Epithelial cell of proximal tubule (primary cell): ENCODE measurements at regions not wholly inside any gene's neighbourhood (a gene's known extent, or its start where the extent isn't known, plus 50 kb on each side); places are given as distances from the start of the nearest gene placed in this dataset.

Source experiments
- DNase-seq: peaks from one replicate; pipeline ENCODE4 v3.0.0-alpha.2; 2011; ENCODE audit warnings: low read depth
- H3K4me3 ChIP-seq: 2 replicates; pipeline ENCODE4 v1.5.1; 2011; ENCODE audit warnings: low read depth, mild to moderate bottlenecking, low read length
- CTCF ChIP-seq: conservative IDR thresholded peaks from 2 replicates; pipeline ENCODE4 v1.5.1; 2012; ENCODE audit warnings: low read depth, mild to moderate bottlenecking, low read length

- no peak for DNase-seq
- H3K4me3 ChIP-seq: no peak overlapping the region
- no peak for TF ChIP-seq CTCF
Observed at GRCh38 chrX:63929608-63930007, 144.6 kb upstream of the ARHGEF9 start.

- TF ChIP-seq CTCF: no peak
- DNase-seq: no peak
- H3K4me3 ChIP-seq: no peak overlapping the region
Observed at GRCh38 chrX:63927848-63928247, 142.8 kb upstream of the ARHGEF9 start.

GRCh38 chrX:63922221-63922620 is 137.2 kb upstream of the ARHGEF9 start:
- H3K4me3 ChIP-seq: no peak overlapping the region
- peak; percentile 1 for DNase-seq
- TF ChIP-seq CTCF: no peak

GRCh38 chrX:63920875-63921274 is 135.9 kb upstream of the ARHGEF9 start:
- no peak for TF ChIP-seq CTCF
- no peak overlapping the region for H3K4me3 ChIP-seq
- no peak for DNase-seq

- no peak for TF ChIP-seq CTCF
- no peak for DNase-seq
- no peak overlapping the region for H3K4me3 ChIP-seq
Observed at GRCh38 chrX:63919081-63919480, 134.1 kb upstream of the ARHGEF9 start.

- H3K4me3 ChIP-seq: no peak overlapping the region
- no peak for TF ChIP-seq CTCF
- DNase-seq: no peak
Observed at GRCh38 chrX:63918611-63919010, 133.6 kb upstream of the ARHGEF9 start.

GRCh38 chrX:63917296-63917695 is 132.3 kb upstream of the ARHGEF9 start:
- H3K4me3 ChIP-seq: no peak overlapping the region
- no peak for DNase-seq
- TF ChIP-seq CTCF: no peak
